ENCODE measurements at regions not wholly inside any gene's neighbourhood (a gene's known extent, or its start where the extent isn't known, plus 50 kb on each side); places are given as distances from the start of the nearest gene placed in this dataset.

GRCh38 chr10:127678091-127678490, 58.9 kb upstream of the FOXI2 start:
- H3K27ac ChIP-seq = no peak overlapping the region
- intact Hi-C loops (cut with DNase I) = no loop called here
- H3K27me3 ChIP-seq = no peaks in the 10 kb centered on the region
- no peaks in the 10 kb centered on the region for H3K9me3 ChIP-seq
- no peaks in the 10 kb centered on the region for H3K36me3 ChIP-seq
- WGBS, 3 donors = 67 to 74% (median 69%) methylated on average over 8 of the region's 8 CpGs
- TF ChIP-seq EP300 (IDR thresholded peaks at IDR 0.05) (no peak), POLR2A (IDR thresholded peaks at IDR 0.05) (no peak)
- TF ChIP-seq, protein P1, sequence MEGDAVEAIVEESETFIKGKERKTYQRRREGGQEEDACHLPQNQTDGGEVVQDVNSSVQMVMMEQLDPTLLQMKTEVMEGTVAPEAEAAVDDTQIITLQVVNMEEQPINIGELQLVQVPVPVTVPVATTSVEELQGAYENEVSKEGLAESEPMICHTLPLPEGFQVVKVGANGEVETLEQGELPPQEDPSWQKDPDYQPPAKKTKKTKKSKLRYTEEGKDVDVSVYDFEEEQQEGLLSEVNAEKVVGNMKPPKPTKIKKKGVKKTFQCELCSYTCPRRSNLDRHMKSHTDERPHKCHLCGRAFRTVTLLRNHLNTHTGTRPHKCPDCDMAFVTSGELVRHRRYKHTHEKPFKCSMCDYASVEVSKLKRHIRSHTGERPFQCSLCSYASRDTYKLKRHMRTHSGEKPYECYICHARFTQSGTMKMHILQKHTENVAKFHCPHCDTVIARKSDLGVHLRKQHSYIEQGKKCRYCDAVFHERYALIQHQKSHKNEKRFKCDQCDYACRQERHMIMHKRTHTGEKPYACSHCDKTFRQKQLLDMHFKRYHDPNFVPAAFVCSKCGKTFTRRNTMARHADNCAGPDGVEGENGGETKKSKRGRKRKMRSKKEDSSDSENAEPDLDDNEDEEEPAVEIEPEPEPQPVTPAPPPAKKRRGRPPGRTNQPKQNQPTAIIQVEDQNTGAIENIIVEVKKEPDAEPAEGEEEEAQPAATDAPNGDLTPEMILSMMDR (IDR thresholded peaks at IDR 0.05) = no peak
- no peak overlapping the region for H3K4me3 ChIP-seq
- H3K4me1 ChIP-seq (ENCODE audit: insufficient read depth) = peaks cover 2% of the 10 kb centered on the region
- no peak for DNase-seq

DNA sequence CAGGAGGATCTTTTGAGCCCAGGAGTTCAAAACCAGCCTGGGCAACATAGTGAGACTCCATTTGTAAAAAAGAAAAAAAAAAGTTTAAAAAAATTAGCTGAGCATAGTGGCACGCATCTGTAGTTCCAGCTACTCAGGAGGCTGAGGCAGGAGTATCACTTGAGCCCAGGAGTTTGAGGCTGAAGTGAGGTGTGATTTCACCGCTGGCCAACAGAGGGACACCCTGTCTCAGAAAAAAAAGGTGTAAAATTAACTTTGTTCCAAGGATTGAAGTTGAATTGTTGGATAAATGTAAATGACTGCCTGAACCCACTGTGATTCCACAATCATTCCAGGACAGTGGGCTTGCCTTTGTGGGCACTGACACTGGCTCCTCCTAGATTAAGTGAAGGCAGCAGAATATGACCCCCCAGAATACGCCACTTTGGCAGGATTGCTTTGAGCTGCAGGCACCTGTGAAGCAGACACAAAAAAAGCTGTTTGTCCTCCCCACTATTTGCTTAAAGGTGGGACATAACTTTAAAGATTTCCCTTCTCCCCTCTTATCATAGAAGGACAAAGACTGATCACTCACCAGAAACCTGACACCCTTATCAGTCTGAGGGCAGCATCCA, 57.2 kb upstream of the FOXI2 start:
- Histone ChIP-seq H3K4me3 (no peak overlapping the region), H3K27ac (no peak overlapping the region), H3K4me1 (ENCODE audit: insufficient read depth) (peaks cover 2% of the 10 kb centered on the region), H3K9me3 (no peaks in the 10 kb centered on the region), H3K27me3 (no peaks in the 10 kb centered on the region), H3K36me3 (no peaks in the 10 kb centered on the region)
- 82 to 89% (median 83%) methylated on average over 3 of the region's 3 CpGs for WGBS, 3 donors
- no peak for TF ChIP-seq EP300 (IDR thresholded peaks at IDR 0.05)
- TF ChIP-seq POLR2A (IDR thresholded peaks at IDR 0.05) = no peak
- TF ChIP-seq, protein P1 (IDR thresholded peaks at IDR 0.05) = no peak
- DNase-seq = no peak
- intact Hi-C loops (cut with DNase I) = no loop called here
